Left kidney (tissue), 1 donor: ENCODE measurements at regions not wholly inside any gene's neighbourhood (a gene's known extent, or its start where the extent isn't known, plus 50 kb on each side); places are given as distances from the start of the nearest gene placed in this dataset.
"Not testable (repeated sequence)": the region's sequence is repeated elsewhere in the genome, so short reads cannot be mapped to it uniquely, and the experiment has no call there.

ENCODE experiments used
- DNase-seq: peaks from one replicate; pipeline ENCODE4 v3.0.0-alpha.2; 2013

DNA sequence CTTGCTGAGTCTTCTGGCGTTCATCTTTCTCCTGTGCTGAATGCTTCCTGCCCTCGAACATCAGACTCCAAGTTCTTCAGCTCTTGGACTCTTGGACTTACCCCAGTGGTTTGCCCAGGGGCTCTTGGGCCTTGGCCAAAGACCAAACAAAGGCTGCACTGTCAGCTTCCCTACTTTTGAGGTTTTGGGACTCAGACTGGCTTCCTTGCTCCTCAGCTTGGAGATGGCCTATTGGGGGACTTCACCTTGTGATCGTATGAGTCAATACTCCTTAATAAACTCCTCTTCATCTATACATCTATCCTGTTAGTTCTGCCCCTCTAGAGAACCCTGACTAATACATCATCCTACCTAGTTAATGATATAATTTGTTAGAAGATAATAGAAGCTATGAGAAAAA, 415.4 kb downstream of the TMEM38B start:
- DNase-seq: not testable (repeated sequence)

DNA sequence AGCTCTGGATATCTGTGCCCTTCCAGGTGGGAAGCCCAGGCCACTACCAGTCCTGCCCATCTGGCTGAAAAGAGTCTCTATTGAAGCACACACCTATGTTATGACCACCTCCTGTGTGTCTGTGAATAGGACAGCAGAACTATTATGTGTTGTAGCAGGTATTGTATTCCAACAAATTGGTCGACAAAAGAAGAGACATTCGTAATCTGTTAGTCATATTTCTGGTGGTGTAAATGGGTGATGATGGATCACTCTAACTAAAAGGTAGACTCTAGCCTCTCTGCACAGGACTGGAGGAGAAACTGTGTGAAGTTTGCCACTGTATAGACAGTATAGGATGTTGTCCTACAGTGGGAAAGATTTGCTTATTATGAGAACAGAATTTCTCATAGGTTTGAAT, 416.1 kb downstream of the TMEM38B start:
- DNase-seq: no peak

DNA sequence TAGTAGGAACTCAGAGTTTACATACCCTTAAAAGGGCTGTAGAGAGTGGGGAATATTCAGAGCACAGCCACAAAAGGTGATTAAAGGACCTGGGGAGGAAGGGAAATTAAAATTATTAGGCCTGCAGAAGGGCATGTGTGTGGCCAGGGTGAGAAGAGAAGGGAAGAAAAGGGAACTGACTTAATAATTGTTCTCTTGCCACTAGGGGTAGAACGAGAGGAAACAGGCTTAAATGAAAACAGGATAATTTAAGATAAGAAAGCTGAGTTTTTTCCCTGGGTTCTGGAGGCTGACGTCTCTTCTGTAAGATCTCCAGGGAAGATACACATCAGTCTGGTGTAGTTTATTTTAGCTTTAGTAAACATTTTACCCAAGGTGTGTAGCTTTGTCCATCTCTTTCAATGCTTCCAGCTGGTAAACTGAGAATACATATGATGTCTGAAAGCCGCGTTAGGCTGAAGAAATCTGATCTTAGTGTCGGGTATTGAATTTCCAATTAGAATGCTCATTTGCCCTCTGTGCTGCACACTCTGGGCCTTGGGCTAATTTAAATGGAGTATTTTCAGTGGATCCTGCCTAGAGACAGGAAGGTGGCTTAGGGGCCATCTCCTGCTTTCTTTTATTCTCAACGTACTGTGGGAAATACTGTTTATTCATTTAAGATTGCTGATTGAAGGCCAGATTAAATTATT, 416.8 kb downstream of the TMEM38B start:
- DNase-seq: peak; percentile 37

DNA sequence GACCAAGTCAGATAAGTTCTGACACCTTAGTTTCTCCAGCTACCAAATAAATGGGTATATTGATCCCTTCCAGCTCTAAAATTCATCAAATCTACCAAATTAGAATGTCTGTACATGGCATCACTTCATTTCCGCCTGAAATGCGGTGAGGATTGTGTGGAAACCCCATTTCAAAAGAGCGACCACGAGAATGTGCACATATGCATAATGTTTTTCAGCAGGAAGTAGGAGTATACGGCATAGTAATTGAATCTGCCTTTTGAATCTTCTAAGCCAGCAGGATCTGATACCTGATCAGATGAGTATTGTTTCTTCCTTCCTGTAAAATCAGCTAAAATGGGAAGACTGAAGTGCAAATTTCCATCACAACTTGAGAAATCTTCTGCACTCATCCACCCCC, 418.6 kb downstream of the TMEM38B start:
- DNase-seq: no peak

DNA sequence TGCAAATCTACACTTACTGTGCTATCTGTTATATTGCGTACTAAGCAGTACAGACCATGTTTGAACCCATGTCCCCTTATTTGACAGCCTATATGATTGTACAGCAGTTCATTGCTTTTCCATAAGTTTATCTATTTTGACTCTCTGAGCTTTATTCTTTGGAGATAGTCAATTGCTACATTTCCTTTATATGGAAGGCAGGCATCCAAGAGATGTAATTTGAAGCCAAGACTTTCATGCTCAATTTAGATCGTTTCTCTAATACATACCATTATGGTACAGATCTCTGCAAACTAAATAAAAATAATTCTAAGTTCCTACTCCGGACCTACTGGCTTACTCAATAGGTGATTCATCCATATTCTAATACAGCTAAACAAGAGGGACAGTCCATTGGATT, 424.8 kb downstream of the TMEM38B start:
- no peak for DNase-seq

DNA sequence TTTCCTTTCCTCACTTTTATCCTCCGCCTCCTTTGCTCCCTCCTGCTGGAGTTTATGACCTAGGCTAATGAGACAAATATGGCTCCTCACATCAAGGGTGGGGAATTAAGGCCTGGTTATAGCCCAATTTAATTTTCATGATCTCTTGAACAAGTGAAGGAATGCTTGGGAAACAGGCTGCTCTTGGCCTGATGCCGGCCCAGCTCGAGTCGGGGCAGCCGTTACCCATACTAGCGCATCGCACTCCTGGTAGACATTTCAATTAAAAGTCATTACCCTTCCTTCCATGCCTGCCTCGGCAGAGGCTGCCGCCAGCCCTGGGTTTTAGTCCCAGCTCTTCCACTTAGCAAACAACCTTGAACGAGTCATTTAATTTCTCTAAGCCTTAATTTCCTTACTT, 425.7 kb downstream of the TMEM38B start:
- no peak for DNase-seq

DNA sequence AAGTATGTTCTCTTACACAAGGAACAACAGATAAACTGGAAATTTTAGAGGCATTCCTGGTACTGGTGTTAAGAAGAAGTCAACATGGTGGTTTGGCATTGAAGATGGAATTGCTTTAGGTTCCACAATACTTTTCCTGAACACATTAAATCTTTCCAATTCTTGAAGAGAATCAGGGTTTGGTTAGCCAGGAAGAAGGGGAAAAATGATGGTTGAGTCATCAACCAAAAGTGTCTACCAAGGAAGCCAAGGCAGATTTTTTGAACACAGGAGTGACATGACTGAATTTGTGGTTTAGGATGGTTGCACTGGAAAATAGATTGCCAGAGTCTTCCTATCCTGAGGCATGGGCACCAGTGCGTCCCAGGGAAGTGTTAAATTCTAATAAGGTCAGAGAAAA, 433.4 kb downstream of the TMEM38B start:
- no peak for DNase-seq

DNA sequence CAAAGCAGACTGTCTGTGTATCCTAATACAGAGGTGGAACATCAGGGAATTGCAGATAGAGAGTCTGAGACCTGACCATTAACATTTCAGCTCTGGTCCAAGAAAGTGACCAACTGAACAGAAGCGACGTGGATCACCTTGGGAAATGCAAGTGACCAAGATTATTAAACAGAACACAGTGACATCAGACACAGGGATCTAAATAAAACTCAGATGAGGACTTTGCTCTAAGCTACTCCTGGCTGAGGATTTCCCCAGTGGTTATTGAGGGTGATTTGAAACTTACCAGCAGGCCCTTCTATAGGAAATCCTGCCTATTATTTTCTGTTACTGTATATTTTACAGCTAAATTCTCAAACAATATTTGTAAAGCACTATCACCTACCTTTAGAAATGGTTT, 436.0 kb downstream of the TMEM38B start:
- DNase-seq: no peak

DNA sequence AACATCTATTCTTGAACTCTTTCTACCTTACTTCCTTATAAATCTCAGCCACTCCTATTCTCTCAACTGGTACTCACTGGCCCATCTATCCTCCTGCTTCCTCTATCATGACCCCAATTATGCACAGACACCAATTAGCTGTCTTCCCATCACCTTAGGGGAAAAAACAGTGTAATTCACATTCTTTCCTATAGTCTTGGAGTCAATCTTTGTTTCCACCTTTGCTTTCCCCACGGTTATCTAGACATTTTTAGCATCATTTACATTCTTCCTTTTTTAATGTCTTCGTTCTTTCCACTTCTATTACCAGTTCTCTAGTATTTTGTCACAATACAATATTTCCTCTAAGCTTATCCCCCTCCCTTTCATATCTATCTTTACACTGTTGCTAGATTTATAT, 449.4 kb downstream of the TMEM38B start:
- DNase-seq: no peak

DNA sequence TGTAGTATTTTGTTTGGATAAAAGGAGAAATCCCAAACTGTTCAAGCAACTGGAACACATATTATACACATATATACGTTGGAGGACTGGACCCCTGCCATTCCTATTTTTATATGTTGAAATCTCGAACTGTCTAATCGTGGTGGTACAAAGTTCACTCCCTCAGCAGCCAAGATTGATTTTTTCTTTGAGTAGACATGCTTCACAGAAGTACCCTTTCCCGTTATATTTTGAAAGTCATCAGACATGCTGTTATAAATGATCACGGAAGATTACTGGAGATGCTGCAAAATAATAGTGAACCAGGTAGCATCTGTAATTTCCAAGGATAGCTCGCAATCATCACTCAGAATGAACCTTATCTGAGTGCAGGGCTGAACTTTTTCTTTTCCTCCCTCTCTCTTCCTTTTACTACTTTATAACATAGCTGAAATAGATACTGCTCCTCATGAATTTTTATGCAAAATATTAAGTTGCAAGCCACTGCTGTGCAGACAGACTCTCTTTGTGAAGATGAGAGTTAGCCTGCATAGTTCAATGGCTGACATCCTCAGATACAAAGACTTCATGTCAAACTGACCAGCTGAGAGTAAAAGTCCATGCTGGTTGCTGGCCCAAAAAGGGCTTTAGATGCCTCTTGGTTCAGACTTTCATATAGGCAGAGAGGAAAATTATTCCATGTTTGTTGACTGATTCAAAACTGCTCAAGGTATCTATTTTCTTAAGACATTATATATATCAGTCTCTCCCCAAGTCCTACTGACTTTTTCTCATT, 451.9 kb downstream of the TMEM38B start:
- no peak for DNase-seq

DNA sequence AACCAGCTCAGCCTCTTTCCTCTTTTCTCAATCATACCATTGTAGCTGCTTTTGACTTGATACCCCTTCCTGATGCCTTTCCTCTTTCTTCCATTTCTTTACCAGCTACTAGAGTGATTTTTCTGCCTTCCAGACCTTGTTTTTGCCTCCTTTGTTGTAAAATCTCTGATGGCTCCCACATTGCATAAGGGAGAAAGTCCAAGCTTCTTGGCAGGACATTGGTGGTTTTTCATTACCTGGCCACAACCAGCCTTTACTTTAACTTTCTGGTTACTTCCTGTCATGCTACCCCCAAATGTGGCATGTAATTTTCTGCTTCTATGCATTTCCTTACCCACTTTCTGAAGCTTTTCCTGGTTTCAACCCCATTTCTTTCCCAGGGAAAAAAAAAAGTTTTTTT, 452.5 kb downstream of the TMEM38B start:
- no peak for DNase-seq

DNA sequence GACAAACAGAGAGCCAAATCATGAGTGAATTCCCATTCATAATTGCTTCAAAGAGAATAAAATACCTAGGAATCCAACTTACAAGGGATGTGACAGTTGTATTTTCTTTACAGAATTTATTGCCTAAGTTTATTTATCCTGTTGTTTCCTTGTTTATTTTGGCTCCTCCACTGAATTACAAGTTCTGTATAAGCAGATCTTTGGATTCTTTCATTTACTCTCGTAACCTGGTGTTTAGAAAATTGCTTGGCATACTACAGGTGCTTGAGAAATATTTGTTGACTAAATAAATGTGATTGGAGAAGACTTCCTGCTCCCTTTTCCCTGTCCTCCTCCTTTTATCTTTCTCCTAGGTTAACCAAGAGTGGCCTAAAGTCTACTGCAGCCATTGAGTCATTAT, 455.6 kb downstream of the TMEM38B start:
- DNase-seq: no peak

DNA sequence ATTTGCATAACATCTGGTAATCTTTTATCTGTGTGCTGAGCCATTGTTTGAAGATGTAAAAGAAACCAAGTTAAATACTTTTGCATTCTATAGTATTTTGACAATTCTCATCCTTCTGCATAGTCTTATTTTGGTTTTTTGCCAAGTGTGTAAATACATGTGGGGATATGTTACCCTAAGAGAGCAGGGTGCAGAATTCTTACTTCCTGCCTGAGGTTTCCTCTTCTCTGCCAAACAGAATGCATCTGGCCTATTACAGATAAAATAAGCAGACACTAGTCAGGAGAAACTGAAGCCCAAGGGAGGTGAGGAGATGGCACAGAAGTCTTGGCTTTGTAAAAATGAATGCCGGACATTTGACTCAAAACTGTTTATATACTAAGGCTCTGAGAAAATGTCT, 462.1 kb downstream of the TMEM38B start:
- no peak for DNase-seq

DNA sequence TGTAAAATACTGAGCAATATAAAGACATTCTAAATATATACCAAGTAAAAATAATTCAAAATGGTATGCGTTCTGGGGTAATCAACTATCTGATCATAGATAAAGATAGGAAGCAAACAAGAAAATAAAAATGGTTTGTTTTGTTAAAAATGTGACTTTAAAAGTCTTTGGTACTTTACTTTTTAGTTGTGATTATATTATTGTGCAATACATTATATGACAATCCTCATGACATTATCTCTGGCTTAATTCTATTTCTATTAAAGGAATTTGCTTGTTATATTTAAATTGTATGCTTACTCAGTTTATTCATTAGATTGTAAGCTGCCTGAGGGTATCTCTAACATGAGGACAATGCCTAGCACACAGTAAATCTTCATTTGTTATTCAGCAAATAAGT, 477.9 kb downstream of the TMEM38B start:
- DNase-seq: no peak

DNA sequence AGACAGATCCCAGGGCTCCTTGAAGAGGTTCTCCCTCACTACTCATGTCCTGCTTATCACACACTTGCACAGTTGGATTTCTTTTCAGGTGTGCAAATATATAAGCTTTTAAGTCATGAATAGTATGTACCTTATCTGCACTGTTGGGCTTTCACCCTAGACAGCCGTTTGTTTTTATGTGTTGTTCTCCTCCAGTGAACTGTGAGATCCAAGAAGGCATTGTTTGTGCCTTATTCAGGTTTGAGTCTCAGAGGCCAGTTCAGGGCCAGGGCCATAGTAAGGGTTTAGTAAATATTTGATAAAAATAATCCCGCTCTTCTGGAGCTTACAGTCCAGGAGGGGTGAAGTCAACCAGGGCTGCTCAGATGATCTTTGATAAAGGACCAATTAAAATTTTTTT, 480.0 kb downstream of the TMEM38B start:
- DNase-seq: no peak

DNA sequence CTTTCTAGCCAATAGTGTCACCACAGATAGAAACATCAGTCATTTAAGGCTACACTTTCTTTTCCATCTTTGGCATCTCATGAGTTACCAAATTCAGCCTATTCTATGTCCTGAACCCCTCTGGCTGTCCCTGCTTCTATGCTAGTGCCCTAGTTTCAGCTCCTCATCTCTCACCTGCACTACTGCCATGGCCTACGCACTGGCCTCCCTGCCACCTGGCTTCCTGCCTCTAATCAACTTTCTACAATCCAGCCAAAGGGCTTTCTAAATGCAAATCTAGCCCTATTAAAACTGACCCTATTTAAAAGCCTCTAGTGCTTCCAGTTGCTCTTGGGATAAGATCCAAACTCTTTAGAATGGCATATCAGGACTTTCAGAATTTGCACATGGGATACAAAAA, 482.9 kb downstream of the TMEM38B start:
- DNase-seq: no peak

DNA sequence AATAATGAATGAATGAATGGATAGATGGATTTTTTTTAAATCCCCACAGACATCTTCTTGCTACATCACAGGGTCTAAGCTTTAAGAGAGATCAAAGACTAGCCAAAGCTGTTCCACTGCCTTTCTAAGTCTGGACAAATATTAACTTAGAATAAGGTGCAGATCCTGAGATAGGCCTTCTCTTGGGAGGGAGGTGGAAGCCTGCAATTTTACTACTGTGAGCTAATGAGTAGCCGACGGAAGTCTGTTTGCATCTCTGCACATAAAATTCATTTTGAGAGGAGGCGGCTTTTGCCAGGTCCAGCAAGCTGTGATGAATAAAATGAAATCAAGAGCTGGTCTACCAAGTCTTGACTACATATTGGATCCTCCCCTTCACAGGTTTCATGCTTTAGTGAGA, 484.9 kb downstream of the TMEM38B start:
- DNase-seq: peak; percentile 42

DNA sequence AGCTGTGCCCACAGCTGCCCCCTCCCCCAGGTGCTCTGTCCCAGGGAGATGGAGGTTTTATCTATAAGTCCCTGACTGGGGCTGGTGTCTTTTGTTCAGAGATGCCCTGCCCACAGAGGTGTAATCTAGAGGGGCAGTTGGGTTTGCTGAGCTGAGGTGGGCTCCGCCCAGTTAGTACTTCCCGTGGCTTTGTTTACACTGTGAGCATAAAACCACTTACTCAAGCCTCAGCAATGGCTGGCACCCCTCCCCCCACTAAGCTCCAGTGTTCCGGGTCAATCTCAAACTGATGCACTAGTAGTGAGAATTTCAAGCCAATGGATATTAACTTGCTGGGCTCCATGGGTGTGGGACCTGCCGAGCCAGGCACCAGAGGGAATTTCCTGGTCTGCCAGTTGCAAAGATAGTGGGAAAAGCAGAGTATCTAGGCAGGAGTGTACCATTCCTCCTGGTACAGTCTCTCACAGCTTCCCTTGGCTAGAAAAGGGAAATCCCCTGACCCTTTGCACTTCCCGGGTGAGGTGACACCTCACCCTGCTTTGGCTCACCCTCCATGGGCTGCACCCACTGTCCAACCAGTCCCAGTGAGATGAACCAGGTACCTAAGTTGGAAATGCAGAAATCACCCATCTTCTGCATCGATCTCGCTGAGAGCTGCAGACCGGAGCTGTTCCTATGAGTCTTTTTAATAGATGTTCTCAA, 509.6 kb downstream of the TMEM38B start:
- not testable (repeated sequence) for DNase-seq

DNA sequence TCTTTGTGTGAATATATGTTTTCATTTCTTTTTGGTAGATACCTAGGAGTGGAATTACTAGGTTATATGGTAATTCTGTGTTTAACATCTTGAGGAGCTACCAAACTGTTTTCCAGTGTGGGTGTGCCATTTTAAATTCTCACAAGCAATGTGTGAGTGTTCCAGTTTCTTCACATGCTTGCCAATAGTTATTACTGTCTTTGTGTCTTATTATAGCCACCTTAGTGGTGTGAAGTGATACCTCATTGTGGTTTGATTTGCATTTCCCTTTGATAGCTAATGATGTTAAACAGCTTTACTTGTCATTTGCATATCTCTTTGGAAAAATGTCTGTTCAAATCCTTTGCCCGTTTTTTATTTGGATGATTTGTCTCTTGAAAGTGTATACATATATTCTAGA, 513.0 kb downstream of the TMEM38B start:
- DNase-seq: no peak

DNA sequence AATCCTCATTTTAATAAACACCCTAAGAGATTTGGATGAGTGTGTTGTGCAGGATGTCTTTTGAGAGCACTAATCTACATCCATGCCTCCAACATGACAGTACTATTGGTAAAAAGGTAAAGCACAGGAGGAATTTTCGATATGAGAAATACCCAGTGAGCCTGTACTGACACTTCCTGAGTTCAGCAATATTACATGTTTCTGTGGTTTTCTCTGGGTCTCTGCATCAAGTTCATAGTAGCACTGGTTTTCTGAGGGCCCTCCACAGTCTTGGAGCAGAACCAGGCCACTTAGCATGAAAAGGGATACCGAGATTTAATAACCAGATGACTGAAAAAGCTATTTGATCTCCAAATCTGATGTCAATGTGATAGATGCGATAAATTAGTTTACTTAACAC, 524.1 kb downstream of the TMEM38B start:
- DNase-seq: no peak

DNA sequence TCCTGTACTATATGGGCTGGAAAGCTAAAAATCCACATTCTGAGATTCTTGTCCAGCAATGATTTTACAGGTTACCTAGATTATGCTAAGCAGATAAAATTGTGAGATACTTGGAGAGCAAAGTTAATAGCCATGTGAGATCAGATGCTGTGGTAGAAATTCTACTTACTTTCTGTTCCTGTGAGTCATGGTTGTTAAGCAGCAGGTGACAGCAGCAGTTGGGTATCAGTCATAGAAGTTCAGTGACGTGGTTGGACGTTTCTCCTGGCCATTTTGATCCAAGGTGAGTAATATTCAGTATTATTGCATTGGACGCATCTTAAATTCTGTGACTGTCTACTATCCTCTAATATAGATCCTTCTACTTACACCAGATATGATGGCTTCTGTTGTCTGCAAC, 524.5 kb downstream of the TMEM38B start:
- no peak for DNase-seq

DNA sequence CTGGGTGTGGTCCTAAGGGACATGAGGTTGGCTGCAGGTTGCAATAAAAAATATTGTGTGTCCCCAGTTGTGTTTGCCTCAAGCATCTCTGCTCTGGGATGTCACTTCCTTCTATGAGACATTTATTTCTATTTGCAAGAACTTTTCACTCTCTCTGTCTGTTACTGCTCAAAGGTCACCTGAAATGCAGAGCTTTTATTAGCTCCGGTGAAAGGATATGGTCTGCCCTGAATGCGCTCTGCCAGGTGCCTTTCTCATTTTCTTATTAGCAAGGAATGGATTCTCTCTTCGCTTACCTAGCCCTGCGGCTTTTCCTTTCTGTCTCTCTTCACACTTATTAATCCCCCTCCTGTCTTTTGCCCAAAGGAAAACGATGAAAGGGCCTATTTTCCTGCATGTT, 526.1 kb downstream of the TMEM38B start:
- no peak for DNase-seq

DNA sequence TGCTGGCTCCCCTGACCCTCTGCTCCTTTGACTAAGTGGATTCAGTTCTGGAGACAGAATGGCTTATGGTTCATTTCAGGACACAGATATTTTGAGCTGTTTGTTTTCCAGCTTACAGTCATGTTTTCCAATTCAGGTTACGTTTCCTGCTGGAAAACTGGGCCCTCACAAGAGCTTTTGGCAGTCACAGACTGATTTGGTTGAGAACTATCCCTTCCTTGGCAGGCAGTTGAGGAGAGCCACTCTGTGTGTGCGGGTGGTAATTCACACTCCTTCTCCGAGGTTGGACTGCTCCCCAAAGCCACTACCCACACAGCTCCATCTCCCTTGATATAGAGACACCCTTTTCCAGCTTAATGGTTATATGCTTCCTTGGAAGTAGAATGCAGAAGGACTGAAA, 534.5 kb downstream of the TMEM38B start:
- DNase-seq: no peak
